ENCODE measurements at regions not wholly inside any gene's neighbourhood (a gene's known extent, or its start where the extent isn't known, plus 50 kb on each side); places are given as distances from the start of the nearest gene placed in this dataset.
"Not testable (repeated sequence)": the region's sequence is repeated elsewhere in the genome, so short reads cannot be mapped to it uniquely, and the experiment has no call there.

- no peak for ATAC-seq
These were observed 139.6 kb downstream of the TFAP2B start for GRCh38 chr6:50958148-50958697.

GRCh38 chr6:50959081-50959641 lies 140.5 kb downstream of the TFAP2B start:
- intact Hi-C loops (cut with micrococcal nuclease) = no loop called here
- ATAC-seq (no peak), DNase-seq (no peak)

More at GRCh38 chr6:50958148-50958697, 139.6 kb downstream of the TFAP2B start:
- no peak for DNase-seq
- intact Hi-C loops (cut with micrococcal nuclease) = no loop called here

GRCh38 chr6:50961611-50962010 lies 142.9 kb downstream of the TFAP2B start:
- no peak for ATAC-seq
- no peak for DNase-seq
- intact Hi-C loops (cut with micrococcal nuclease) = no loop called here

GRCh38 chr6:50962213-50962759 lies 143.6 kb downstream of the TFAP2B start:
- no peak for ATAC-seq
- no peak for DNase-seq
- intact Hi-C loops (cut with micrococcal nuclease) = no loop called here

GRCh38 chr6:50963952-50964351 lies 145.3 kb downstream of the TFAP2B start:
- ATAC-seq (no peak), DNase-seq (no peak)
- intact Hi-C loops (cut with micrococcal nuclease) = no loop called here

DNA sequence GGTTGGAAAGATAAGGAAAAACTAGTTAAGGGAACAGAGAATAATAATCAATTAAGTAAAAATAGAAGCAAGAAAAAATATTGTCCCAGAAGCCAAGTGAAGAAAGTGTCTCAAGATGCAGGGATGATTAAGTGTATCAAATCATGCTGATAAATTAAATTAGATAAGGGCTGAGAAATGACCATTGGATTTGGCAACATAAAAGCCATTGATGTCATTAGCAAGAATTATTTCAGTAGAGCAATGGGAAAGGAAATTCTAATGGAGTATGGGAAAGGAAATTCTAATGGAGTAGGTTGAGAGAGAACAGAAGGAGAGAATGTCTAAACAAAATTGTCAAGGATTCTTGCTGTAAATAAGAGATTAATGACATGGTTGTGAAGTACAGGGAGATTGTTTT lies 146.8 kb downstream of the TFAP2B start:
- DNase-seq = no peak
- ATAC-seq = no peak
- intact Hi-C loops (cut with micrococcal nuclease) = no loop called here

DNA sequence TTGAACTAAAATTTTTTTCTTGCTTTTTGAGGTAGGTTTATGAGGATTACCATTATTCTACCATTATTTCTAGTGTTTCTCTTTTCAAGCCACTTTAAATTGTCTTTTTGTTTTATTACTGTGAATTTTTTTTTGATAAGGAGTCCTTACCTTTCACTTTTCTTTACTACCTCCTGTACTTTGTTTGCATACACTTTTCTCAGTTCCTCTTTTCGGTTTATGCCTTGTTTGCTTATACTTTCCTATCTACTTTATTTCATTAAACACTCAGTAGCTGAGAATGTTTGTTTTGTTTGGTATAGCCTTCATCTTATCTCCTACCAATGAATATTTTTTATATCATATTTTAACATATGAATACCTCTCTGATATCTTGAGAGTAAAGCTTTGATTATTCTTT lies 147.9 kb downstream of the TFAP2B start:
- intact Hi-C loops (cut with micrococcal nuclease) = no loop called here
- ATAC-seq (no peak), DNase-seq (no peak)

DNA sequence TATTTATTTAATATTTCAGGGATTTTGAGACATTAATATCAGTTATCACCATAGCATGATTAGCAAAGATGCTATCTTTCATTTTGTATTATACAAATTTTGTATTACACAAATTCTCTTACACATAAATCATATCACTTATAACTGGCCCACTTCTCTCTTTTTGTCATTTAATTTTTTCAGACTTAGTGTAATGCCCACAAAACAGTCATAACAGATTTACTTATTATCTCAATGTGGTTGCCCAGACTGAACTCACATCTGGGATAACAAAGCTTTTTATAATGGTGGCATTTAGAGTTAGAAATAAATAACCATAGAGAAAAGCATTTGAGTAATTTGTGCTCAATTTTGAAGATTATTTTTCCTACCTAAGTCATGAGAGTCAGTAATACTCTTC lies 148.3 kb downstream of the TFAP2B start:
- intact Hi-C loops (cut with micrococcal nuclease) = no loop called here
- no peak for ATAC-seq
- DNase-seq = no peak

GRCh38 chr6:50968246-50968645 lies 149.6 kb downstream of the TFAP2B start:
- DNase-seq; ATAC-seq; intact Hi-C loops (cut with micrococcal nuclease): not testable (repeated sequence)

- ATAC-seq = no peak
- intact Hi-C loops (cut with micrococcal nuclease) = no loop called here
These were observed 152.2 kb downstream of the TFAP2B start for GRCh38 chr6:50970908-50971307.

DNA sequence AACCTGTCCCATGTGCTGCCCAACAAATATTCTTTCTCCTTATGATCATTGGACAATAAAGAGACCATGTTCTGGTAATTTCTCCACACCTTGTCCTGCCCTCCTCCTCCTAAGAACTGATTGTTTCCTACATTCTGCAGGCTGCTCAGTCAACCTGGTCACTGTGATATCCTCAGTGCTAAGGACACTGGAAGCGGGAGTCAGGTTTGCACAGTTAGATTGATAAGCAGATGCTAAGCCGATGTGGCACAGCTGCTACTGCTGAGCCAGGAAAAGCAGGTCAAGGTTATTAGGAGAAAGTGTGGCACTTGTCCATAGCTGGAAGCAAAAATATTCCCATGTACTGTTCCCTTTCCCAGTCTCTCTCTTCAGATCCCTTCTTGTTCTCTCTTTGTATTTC lies 154.8 kb downstream of the TFAP2B start:
- no peak for ATAC-seq
- no peak for DNase-seq
- intact Hi-C loops (cut with micrococcal nuclease) = no loop called here

More at GRCh38 chr6:50970908-50971307, 152.2 kb downstream of the TFAP2B start:
- no peak for DNase-seq

GRCh38 chr6:50974319-50974718 lies 155.6 kb downstream of the TFAP2B start:
- ATAC-seq = no peak
- intact Hi-C loops (cut with micrococcal nuclease) = no loop called here
- DNase-seq = no peak

DNA sequence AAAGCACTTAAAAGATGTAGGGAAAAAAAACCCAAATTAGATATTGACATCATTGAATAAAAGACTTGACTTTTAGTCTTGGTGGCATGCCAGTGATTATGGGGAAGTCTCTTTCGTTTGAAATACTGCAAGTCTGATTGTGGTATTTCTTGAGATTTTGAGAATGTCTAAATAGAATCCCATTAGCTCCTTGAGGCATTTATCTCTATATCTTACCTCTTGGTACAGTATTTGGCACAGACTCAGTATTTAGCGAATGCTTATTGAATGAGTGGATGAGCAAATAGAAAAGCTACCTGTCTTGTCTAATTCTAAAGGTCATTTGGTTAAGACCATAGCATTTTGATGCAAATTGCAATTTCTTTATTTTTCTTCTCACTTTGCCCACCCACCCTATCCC lies 156.5 kb downstream of the TFAP2B start:
- DNase-seq = no peak
- no peak for ATAC-seq
- intact Hi-C loops (cut with micrococcal nuclease) = no loop called here

DNA sequence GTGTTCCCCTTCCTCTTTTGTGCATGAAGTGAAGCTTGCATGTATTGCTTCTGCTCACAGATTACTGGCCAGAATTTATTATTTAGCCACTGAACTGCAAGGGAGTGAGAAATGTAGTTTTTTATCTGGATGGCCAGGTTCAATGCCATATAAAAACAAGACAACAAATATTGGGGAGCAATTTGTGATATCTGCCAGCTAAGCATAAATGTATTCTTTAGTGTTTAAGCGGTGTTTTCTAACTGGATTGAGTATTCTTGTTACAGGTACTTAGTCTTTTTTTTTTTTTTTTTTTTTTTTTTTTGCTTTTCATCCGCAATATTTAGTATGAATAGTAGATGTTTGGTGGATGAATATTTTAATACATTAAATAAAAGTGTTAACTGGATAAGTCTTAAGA lies 158.2 kb downstream of the TFAP2B start:
- no peak for ATAC-seq
- intact Hi-C loops (cut with micrococcal nuclease) = no loop called here

GRCh38 chr6:50977796-50978195 lies 159.1 kb downstream of the TFAP2B start:
- ATAC-seq (no peak), DNase-seq (no peak)
- intact Hi-C loops (cut with micrococcal nuclease) = no loop called here

More for the DNA sequence above, 158.2 kb downstream of the TFAP2B start:
- no peak for DNase-seq

GRCh38 chr6:50978380-50979170 lies 159.9 kb downstream of the TFAP2B start:
- intact Hi-C loops (cut with micrococcal nuclease) = no loop called here
- no peak for DNase-seq
- no peak for ATAC-seq

DNA sequence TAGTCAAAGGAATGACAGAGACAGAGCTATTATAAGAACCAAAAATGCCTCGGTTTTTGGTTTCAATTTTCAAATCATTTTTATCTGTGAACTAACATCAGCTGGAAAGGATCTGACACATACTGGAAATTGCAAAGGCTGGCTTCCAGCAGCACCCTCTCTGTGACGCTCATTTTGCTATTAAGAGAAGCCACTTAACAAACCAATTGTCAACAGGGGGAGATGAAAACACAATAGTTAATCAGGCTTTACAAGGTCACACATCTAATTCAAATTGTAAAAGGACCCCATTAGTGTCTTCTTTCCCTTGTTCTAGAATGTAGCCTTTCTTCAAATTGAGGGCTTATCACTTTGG lies 160.5 kb downstream of the TFAP2B start:
- no peak for ATAC-seq
- DNase-seq = no peak
- intact Hi-C loops (cut with micrococcal nuclease) = no loop called here

GRCh38 chr6:50984135-50984534 lies 165.5 kb downstream of the TFAP2B start:
- ATAC-seq (no peak), DNase-seq (no peak)
- intact Hi-C loops (cut with micrococcal nuclease) = no loop called here

DNA sequence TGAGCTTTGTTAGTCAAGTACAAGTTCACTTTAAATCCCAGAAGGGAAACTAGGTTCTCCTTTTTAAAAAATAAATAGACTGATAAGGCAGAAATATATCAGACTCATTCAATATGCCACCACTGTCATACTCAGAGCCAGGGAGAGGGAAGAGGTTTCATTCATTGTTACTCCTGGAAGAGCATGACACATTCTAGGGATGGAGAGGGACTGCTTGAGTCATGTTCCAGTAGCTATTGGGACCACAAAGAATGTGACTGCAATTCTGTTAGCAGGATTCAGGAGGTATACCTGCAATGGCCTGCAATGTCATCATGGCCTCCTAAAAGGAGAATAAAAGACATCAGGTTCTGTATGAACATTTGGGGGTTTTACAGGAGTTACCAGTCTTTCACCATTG lies 167.6 kb downstream of the TFAP2B start:
- no peak for ATAC-seq
- DNase-seq = no peak
- intact Hi-C loops (cut with micrococcal nuclease) = no loop called here

DNA sequence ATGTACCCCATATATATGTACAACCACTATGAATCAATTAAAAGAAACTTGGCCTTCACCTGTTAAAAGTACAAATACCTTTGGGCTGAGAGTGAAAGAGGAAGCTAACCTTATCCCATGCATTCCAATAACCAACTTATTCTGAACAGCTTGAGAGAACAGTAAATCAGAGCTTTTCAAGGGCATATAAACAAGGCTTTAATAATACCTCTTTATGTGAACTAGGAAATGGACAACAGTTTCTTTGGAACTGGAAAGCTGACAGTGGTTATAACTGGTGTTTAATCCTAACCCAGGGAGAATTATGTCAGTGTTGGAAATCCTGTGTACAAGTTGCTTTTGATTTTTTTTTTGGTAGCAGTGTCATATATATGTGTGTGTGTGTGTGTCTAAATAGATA lies 170.5 kb downstream of the TFAP2B start:
- ATAC-seq (no peak), DNase-seq (no peak)
- intact Hi-C loops (cut with micrococcal nuclease) = no loop called here

All from left ventricle myocardium superior (tissue), 1 donor.